ENCODE measurements at regions not wholly inside any gene's neighbourhood (a gene's known extent, or its start where the extent isn't known, plus 50 kb on each side); places are given as distances from the start of the nearest gene placed in this dataset.

DNA sequence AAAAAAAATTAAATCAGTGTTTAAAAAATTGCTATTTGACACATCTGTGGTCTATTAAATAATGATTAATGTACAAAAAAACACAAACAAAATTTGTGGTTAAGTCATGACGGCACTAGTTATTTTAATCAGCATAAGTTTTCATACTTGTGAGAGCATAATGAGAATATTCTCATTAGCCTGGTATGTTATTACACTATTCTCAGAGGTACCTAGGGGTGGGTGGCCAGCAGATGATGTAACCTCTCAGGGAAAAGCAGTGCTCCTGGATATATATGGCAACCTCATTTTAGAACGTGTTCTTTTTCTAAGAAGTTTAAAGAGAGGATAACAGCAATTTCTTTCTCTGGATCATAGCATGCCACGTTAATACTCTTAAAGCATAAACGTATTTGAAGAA is 109.2 kb downstream of the GJA1 start:
- Histone ChIP-seq H3K9me2 (ENCODE audit: insufficient read depth, low read length) (no peaks in the 10 kb centered on the region), H3K4me3 (ENCODE audit: low read length) (no peak overlapping the region), H3F3A (ENCODE audit: insufficient read depth, low read length, poor library complexity, severe bottlenecking) (no peaks in the 10 kb centered on the region), H3K79me2 (replicated peaks; ENCODE audit: insufficient read depth, low read length) (no peaks in the 10 kb centered on the region), H3K4me2 (ENCODE audit: low read length) (no peak overlapping the region), H3K36me3 (ENCODE audit: insufficient read depth, low read length) (no peaks in the 10 kb centered on the region), H3K9me3 (ENCODE audit: low read length) (no peaks in the 10 kb centered on the region), H4K20me1 (ENCODE audit: insufficient read depth) (no peaks in the 10 kb centered on the region), H3K9ac (ENCODE audit: low read length) (no peak overlapping the region), H3K27me3 (ENCODE audit: insufficient read depth, low read depth, low read length) (no peaks in the 10 kb centered on the region), H2AFZ (ENCODE audit: low read depth, low read length) (no peak overlapping the region), H3K27ac (ENCODE audit: low read length) (no peak overlapping the region)
- TF ChIP-seq MXI1 (conservative IDR thresholded peaks at IDR 0.05; ENCODE audit: poor library complexity, severe bottlenecking) (no peak), EZH2 (IDR thresholded peaks at IDR 0.05; ENCODE audit: borderline replicate concordance, insufficient read depth, low read length, poor library complexity, severe bottlenecking) (no peak), RAD21 (conservative IDR thresholded peaks at IDR 0.05) (no peak), POLR2AphosphoS5 (IDR thresholded peaks at IDR 0.05) (no peak), EP300 (conservative IDR thresholded peaks at IDR 0.05; ENCODE audit: poor library complexity, severe bottlenecking) (no peak), TAF1 (IDR thresholded peaks at IDR 0.05; ENCODE audit: low read depth) (no peak), SMC3 (conservative IDR thresholded peaks at IDR 0.05; ENCODE audit: poor library complexity) (no peak), REST (IDR thresholded peaks at IDR 0.05; ENCODE audit: borderline replicate concordance) (no peak)
- TF ChIP-seq, protein P1, sequence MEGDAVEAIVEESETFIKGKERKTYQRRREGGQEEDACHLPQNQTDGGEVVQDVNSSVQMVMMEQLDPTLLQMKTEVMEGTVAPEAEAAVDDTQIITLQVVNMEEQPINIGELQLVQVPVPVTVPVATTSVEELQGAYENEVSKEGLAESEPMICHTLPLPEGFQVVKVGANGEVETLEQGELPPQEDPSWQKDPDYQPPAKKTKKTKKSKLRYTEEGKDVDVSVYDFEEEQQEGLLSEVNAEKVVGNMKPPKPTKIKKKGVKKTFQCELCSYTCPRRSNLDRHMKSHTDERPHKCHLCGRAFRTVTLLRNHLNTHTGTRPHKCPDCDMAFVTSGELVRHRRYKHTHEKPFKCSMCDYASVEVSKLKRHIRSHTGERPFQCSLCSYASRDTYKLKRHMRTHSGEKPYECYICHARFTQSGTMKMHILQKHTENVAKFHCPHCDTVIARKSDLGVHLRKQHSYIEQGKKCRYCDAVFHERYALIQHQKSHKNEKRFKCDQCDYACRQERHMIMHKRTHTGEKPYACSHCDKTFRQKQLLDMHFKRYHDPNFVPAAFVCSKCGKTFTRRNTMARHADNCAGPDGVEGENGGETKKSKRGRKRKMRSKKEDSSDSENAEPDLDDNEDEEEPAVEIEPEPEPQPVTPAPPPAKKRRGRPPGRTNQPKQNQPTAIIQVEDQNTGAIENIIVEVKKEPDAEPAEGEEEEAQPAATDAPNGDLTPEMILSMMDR (IDR thresholded peaks at IDR 0.05; ENCODE audit: poor library complexity, severe bottlenecking): no peak

DNA sequence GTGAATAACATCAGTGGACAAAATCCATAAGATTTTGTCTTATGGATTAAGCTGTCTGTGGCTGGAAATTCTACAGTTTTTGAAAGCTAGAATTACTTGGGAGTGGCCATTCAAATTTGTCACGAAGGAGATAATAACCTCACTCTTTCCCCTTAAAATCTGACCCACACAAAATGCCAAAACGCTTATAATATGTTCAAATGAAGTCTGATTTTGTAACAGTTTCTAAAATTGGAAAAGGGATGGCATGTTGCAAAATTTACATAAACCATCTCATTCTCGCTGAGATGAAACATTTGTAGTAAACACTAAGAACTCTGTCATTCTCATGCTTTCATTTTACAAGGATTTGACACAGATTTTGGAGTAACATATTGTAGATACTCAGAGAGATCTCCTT is 112.7 kb downstream of the GJA1 start:
- H3K27me3 ChIP-seq (ENCODE audit: insufficient read depth, low read depth, low read length): no peaks in the 10 kb centered on the region
- H3K9me3 ChIP-seq (ENCODE audit: low read length): no peaks in the 10 kb centered on the region
- TF ChIP-seq RAD21 (conservative IDR thresholded peaks at IDR 0.05) (no peak), SMC3 (conservative IDR thresholded peaks at IDR 0.05; ENCODE audit: poor library complexity) (no peak), EP300 (conservative IDR thresholded peaks at IDR 0.05; ENCODE audit: poor library complexity, severe bottlenecking) (no peak), TAF1 (IDR thresholded peaks at IDR 0.05; ENCODE audit: low read depth) (no peak), MXI1 (conservative IDR thresholded peaks at IDR 0.05; ENCODE audit: poor library complexity, severe bottlenecking) (no peak), EZH2 (IDR thresholded peaks at IDR 0.05; ENCODE audit: borderline replicate concordance, insufficient read depth, low read length, poor library complexity, severe bottlenecking) (no peak), POLR2AphosphoS5 (IDR thresholded peaks at IDR 0.05) (no peak), REST (IDR thresholded peaks at IDR 0.05; ENCODE audit: borderline replicate concordance) (no peak)
- TF ChIP-seq, protein P1 (IDR thresholded peaks at IDR 0.05; ENCODE audit: poor library complexity, severe bottlenecking): no peak
- H3K36me3 ChIP-seq (ENCODE audit: insufficient read depth, low read length): no peaks in the 10 kb centered on the region
- H3K27ac ChIP-seq (ENCODE audit: low read length): no peak overlapping the region
- H3K4me3 ChIP-seq (ENCODE audit: low read length): no peak overlapping the region
- no peaks in the 10 kb centered on the region for H3F3A ChIP-seq (ENCODE audit: insufficient read depth, low read length, poor library complexity, severe bottlenecking)
- H4K20me1 ChIP-seq (ENCODE audit: insufficient read depth): no peaks in the 10 kb centered on the region
- H3K9ac ChIP-seq (ENCODE audit: low read length): no peak overlapping the region
- H3K4me2 ChIP-seq (ENCODE audit: low read length): no peak overlapping the region
- no peaks in the 10 kb centered on the region for H3K9me2 ChIP-seq (ENCODE audit: insufficient read depth, low read length)
- no peak overlapping the region for H2AFZ ChIP-seq (ENCODE audit: low read depth, low read length)
- no peaks in the 10 kb centered on the region for H3K79me2 ChIP-seq (replicated peaks; ENCODE audit: insufficient read depth, low read length)
